ENCODE measurements at regions not wholly inside any gene's neighbourhood (a gene's known extent, or its start where the extent isn't known, plus 50 kb on each side); places are given as distances from the start of the nearest gene placed in this dataset.
"Not testable (repeated sequence)": the region's sequence is repeated elsewhere in the genome, so short reads cannot be mapped to it uniquely, and the experiment has no call there.

DNA sequence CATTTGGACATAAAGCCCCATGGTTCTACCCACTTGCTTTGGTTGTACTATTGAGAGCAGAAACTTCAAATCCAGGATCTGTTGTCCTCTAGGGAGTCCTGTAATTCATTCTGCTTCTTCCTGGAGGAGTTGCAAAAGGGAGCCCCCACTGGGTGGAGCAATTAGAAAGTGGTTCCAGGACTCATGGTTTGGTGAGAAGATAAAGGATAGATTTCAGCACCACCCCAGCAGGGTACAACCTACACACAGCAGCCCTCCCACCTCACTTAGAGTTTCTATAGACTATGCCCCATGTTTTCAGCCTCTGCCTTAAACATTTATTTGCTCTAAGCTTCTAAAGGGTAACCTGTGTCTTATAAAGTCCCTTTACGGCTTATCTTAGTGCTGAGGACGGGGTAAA lies 112.6 kb upstream of the ARRDC3 start:
- DNase-seq: no peak

DNA sequence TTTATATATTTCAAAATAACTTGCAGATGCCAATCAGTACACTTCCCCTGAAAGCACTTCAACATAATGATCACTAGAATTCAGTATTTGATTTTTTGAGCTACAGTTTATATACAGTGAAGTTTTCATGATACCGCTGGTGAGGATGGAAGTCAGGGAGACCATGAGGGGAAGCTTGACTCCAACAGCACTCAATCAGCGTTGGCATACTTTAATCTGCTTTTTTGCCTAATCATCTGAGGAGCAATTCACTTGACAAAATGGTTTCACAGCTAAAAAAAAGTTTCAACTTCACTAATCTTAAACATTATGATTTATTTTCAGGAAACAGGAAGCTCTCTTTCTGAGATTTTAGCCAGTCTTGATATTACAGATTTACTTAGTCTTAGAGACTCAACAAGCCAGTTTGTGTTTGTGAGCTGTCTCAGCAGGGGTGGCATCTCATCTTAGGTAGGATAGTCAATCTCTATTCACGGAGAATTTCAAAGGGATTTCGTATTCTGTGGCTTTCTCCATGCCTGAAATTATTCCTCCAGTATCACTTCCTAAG lies 111.4 kb upstream of the ARRDC3 start:
- DNase-seq: no peak

DNA sequence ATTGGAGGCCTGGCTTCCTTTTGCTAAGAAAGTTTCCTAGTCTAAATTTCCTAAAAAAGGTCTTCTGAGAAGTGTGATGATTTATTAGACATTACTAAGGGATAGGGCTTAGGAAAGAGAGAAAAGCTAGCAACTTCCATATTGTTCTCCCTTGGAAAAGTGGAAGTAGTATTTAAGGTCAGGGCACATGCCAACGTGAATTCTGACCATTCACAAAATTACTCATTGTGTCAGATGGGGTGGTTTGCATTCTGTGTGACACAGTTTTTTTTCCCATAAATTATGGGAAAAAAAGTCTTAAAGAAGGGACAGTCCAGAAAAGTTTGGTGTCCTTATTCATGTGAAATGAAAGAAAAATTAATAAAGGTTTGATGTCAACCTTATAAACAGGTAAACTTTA lies 110.0 kb upstream of the ARRDC3 start:
- no peak for DNase-seq

DNA sequence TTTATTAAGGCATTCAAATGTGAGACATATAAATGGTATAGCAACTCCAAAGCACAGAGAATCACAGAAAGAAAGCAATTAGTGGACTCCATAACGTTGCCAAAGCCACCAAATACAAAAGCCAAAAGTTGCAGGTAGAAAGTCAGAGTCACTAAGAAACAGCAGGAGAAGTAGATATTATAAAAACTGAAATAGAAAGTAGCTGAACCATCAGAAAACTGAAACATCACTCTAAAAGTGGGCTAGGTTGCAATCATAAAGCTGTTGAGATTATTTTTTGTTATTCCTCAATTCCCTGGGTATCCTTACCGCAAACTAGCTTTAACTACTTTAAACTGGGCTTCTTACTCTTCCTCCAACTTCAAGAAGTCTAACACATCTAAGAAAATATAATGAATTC lies 108.1 kb upstream of the ARRDC3 start:
- DNase-seq: no peak

DNA sequence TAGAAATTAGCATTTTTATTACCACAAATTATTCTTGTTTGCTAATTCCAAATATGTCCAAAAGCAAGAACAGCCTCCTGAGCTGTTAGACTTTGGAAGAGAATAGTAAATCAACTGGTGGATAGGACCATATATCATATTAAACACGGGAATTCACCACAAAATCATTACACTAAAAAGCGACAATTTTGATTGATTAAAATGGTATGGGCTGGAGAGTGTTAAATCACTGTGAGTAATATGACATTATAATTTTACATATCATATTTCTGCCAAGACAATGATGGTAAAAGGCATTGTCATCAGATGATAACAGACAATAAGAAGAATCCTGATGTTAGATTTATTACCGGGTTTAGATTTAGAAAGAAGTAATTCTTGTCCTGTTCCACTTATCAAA lies 107.2 kb upstream of the ARRDC3 start:
- DNase-seq: no peak

DNA sequence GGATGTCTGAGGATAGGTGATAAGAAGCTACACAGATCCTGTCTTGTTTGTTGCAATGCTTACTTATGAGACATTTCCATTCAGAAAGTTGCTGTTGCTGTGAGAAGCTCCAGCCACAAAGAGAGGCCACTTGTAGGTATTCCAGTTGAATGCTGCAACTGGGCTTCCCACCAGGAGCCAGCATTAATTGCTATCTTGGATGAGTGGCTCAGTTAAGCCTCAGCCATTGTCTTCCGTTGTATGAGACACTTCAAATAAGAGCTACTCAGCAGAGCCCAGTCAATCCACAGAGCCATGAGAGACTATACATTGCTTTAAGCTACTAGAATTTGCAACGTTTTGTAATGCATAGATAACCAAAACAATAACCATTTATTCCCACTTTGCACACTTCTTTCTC lies 104.3 kb upstream of the ARRDC3 start:
- DNase-seq: no peak

DNA sequence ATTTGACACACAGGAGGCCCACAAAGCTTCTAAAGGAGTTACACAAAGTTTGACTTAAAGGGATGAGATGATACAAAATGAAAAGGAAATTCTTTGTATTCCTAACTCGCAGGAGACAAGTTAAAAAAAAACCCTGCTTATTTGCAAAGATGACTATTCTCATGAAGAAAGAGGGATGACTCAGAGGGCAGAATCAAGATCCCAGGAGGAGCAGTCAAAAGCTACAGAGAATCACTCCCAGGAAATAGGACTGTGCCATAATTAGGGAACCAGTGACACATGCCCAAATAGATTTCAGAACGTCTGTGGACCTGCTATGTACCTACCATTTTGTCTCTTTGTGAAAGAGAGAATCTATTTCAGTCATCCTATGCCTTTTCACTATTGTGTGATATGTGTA lies 103.5 kb upstream of the ARRDC3 start:
- no peak for DNase-seq

DNA sequence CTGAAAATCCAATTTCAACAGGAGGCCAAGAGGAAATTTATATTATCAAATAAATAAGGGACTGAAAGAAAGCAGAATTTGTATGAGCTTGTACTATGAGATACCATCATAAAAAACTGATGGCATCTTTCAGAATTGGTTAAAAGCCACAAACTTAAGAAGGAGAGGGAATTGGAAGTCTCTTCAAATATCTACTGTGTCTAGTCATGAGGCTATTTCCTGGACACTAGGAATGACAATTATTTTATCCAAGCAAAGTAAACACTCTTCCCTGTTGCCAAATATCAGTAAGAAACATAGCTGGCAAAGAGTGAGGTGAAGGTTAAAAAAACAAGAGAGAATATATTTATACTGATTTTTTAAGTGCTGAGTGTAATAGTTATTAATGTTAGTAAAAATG lies 101.5 kb upstream of the ARRDC3 start:
- DNase-seq: no peak

DNA sequence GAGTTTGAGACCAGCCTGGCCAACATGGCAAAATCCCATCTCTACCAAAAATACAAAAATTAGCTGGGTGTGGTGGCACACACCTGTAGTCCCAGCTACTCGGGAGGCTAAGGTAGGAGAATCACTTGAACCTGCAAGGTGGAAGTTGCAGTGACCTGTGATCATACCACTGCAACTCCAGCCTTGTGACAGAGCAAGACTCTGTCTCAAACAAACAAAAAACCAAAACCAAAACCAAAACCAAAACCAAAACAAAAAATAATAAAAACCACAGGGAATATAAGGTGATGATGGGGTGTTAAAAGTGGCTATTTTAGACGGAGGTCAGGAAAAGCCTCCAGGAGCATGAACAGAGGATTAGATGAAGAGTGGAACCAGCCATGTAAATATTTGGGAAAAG lies 96.3 kb upstream of the ARRDC3 start:
- DNase-seq: not testable (repeated sequence)

DNA sequence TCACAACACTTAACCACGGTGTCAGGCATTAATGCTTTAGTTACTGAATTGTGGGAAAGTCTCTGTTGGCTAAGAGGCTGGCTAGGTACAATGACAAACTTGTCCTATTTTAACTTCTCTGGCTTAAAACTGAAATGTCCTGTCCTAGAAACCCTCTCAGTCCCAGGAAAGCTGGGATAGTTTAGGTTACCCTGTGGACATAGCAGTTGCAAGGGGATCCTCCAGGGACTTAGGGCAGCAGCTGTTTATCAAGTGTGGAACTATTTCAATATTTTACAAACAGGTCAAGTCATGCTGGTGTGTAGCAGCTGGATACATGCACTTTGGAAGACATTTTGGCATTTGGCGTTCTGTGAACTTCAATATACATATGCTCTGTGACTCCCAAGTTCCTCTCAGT lies 95.0 kb upstream of the ARRDC3 start:
- no peak for DNase-seq

DNA sequence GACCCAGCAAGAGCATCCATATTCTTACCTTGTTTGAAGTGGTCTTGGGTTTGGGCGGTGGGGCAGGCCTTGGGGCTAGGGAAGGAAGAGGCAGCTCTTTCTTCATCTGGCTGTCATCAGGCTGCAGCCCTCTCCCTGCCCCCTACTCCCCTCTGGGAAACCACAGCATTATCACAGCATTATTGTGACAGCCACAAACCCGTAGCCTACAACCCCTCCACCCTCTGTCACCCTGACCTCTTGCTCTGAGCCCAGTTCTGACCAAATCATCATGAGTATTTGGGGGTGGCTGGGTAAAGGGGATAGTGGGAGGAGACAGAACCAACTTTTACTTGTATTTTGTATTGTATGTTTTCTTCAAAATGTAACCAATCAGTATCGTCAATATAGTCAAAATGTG lies 94.3 kb upstream of the ARRDC3 start:
- DNase-seq: no peak

DNA sequence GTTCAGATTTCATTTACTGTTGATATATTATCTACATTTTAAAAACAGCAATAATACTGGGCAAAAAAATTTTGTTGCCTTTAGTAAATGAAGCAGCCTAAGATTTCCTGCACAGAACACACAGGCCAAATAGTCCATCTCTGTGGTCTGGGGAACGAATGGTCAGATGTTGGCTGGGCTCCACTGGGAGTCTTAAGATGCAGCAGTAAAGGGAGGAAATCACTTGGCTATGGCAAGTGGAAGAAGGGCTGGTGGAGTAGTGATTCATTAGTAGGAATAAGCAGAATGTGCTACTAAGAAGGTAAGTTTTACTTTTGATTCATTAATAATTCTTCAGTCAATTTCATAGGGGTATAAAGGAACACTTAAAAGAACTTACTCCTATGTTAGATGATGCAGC lies 91.1 kb upstream of the ARRDC3 start:
- no peak for DNase-seq

DNA sequence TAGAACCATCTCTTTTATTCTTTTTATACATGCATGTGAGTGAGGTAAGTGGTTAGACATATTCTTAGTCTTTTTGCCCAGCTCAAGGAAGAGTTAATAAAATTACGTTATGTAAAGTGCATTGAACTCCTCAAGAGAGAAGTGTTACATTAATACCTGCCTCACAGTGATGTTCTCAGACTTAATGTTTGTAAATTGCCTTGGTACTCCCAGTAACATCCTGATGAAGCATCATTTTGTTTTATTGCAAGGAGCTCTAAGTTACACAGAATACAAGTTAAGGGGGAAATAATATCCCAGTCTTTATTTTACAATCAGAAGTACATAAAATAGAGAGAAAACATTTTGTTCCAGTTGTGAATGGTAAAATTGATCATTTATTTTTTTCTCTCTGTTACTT lies 89.5 kb upstream of the ARRDC3 start:
- DNase-seq: no peak

DNA sequence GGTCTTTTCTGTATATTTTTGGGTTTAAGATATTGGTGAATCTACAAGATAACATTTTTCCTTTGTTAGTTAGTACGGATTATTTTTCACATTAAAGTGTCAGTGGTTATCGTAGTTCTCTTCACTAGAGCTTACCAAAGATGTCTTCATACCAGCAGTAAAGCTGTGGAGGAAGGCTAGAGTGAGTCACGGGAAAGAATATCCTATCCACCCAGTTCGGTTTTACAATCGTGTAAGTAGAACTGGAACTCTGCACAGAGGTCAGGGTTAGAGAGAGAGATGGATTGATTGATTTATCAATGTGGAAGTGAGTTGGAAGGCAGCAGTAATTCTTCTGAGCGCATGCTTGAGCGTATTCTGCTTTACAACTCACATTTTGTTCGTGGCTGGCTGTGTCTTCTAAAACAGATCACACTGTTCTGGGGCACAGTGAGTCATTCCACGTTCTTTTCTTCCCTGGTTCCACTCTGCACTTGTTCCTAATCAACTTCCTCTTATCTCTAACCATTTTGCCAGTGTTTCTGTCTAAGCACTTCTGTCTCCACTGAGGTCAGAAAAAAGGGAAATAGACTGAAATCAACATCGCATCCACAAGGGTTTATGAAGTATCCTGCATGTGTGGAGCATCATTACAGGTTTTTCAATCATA lies 86.5 kb upstream of the ARRDC3 start:
- peak; percentile 20 for DNase-seq

DNA sequence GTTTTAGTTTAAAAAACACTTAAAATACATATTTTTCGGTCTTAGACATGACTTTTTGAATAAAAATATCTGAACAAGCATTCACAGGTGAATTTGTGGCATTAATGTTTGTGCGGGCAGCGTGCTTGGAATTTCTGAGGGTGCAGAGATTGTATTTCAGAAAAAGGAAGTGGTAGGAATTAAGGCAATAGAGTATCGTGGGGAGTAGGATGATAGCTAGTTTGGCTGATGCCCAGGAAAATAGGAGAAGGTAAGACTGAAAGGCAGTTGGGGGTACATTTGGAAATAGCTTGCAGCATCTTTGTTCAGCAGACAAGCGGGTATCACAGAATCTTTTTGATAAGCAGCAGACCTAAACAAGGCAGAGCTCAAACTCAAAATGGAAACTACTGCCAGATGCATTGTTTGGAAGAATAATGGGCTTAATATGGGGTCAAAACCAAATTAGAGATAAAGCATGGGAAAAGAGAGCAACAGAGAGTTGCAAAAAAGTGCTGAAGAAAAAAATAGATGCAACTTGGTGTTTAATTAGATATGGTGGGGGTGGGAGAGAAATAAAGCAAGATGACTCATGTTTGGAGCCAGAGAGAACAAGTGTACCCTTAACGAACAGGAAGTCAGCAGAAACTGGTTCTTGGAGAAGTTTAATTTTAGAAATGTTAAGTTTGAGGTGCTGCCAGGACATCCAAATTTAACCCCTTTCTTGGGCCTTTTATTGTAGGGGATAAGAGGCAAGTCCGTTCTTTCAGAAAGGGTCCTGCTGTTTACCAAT lies 85.7 kb upstream of the ARRDC3 start:
- DNase-seq: no peak

DNA sequence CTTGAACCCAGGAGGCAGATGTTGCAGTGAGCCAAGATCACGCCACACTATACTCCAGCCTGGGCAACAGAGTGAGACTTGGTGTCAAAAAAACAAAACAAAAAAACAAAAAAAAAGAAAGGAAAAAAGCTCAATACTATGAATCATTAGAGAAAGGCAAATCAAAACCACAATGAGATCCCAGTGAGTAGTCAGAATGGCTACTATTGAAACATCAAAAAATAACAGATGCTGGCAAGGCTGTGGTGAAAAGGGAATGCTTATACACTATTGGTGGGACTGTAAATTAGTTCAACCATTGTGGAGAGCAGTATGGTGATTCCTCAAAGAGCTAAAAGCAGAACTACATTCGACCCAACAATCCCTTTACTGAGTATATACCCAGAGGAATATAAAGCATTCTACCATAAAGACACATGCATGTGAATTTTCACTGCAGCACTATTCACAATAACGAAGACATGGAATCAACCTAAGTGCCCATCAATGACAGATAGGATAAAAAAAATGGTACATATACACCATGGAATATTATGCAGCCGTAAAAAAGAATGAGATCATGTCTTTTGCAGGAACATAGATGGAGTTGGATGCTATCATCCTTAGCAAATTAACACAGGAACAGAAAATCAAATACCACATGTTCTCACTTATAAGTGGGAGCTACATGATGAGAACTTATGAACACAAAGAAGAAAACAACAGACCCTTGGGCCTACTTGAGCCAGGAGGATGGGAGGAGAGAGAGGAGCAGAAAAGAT lies 81.9 kb upstream of the ARRDC3 start:
- no peak for DNase-seq

DNA sequence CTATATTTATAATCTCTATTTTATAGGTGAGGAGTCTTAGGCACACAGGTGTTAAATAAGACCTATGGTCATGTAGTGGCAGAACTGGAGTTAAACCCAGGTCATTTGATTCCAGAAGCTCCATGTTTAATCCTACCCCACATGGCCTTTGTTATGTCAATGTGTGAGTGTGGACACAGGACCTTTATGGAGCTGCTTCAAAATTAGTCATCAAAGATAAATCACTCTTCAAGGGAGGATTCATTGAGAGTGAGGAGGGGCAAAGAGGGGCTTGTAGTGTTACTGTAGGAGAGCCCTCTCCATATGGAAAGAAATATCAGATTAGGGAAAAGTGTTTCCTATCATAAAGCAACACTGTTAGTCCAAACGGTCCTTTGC lies 74.6 kb upstream of the ARRDC3 start:
- DNase-seq: no peak

DNA sequence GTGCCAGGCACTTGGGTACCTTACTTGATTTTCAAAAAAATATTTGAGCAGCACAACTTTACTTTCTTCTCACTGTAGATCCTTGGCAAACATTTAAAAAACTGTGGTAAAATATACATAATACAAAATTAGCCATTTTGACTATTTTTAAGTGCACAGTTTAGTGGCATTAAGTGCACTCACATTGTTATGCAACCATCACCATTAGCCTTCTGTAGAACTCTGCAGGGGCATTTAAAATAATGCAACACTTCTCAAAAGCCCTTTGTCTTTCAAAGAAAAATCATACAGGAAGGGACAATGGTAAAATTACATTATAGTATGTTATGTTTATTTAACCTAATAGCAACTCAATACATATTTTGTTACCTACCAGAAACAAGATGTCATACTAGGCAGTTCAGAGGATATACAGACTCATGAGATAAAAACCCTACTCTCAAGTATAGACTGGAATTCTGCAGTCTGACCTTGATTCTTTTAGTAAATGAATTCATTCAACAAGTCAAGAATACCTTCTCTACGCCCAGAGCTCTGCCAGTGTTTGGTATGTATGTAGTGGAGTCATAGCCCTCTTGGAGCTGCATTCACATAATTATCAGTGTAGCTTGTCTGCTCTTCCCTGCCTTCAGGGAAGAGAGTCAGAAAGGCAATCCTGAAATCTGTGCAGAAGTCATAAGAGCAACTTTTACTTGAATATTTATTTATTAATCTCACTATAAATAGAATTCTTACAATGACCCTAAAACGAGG lies 74.0 kb upstream of the ARRDC3 start:
- no peak for DNase-seq

DNA sequence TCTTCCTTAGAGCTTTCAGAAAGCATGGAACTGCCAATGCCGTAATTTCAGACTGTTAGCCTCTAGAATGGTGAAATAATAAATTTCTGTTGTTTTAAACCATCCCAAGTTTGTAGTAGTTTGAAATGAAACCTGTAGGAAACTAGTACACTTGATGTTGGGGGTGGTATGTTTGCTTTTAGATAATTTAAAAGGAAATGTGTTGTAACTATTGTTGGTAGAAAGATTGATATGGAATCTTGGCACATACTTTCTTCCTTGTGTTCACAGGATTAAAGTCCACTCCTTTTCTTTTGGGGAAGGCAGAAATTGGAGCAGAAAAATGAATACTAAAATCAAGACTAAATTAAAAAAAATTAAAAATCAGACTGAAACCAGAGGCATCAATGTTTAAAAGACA lies 66.0 kb upstream of the ARRDC3 start:
- DNase-seq: no peak

DNA sequence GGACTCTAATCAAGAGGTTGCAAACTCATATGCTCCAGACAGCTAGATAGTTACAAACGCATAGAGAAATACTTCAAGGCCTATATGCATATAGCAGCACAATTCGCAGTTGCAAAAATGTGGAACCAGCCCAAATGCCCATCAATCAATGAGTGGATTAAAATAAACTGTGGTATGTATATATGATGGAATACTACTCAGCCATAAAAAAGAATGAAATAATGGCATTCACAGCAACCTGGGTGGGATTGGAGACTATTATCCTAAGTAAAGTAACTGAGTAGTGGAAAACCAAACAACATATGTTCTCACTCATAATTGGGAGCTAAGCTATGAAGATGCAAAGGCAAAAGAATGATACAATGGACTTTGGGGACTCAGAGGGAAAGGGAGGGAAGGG lies 65.0 kb upstream of the ARRDC3 start:
- DNase-seq: not testable (repeated sequence)

DNA sequence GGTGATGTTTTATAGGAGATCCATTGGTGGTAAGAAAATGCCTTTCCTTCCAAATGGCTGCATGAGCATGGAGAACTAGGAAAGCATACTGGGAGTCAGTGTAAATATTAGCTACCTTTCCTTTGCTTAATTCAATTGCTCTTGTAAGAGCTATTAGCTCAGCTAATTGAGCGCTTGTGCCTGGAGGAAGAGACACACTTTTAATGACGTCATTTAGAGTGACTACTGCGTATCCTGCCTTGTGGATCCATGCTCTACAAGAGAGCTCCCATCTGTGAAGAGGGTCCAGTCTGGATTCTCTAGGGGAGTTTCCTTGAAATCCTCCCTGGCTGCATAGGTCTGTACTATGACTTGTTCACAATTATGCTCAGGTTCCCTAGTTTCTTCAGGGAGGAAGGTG lies 63.8 kb upstream of the ARRDC3 start:
- DNase-seq: not testable (repeated sequence)

DNA sequence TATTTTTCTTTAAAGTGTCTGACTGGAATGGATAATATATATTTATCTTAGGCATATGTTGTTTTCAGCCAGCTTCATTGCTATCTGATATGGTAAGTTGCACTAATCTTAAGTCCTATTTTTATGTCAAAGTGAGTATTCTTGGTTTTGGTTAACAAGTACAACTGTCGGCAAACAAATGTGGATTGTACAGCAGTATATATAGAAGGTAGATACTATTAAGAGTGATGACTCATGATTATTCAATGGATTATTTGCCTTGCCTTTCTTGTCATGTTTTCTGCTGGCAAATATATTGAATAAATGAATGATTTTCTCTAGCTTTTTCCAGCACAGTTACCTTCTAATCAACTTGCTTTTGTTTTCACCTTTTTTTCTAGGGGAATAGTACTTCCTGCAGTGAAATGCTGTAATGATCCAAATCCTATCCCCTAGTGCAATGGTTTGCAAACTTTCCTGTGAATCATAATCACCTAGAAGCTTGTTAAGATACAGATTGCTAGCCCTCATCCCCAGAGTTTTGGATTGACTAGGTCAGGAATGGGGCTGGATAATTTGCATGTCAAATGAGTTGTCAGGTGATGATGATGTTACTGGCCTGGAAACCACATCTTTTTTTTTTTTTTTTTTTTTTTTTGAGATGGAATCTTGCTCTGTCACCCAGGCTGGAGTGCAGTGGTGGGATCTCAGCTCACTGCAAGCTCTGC lies 60.8 kb upstream of the ARRDC3 start:
- DNase-seq: no peak
